ENCODE measurements at regions not wholly inside any gene's neighbourhood (a gene's known extent, or its start where the extent isn't known, plus 50 kb on each side); places are given as distances from the start of the nearest gene placed in this dataset.

DNA sequence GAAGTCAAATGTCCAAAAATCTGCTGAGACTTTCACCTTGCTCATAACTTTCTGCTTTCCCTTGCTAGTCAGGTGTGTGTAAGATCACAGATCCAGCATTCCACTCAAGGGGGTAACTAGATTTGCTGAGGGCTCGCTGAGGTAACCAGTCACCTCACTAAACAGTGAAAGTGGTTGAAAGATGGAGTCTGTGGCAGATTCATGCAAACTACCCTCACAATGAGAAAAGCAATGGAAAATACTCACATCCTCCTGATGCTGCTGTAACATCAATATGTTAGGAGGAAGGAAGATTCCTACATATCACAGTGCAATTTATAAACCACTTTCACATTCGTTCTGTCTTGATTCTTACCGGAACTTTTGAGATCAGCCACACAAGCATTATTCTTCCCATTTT, 174.3 kb upstream of the BCL6 start:
- peak; percentile 27 for DNase-seq (ENCODE audit: low read depth)
- no peak overlapping the region for H3K4me3 ChIP-seq (ENCODE audit: low read depth, low read length)
- no peak for TF ChIP-seq CTCF (IDR thresholded peaks at IDR 0.05; ENCODE audit: insufficient read depth, low read depth, low read length, missing control alignments)

DNA sequence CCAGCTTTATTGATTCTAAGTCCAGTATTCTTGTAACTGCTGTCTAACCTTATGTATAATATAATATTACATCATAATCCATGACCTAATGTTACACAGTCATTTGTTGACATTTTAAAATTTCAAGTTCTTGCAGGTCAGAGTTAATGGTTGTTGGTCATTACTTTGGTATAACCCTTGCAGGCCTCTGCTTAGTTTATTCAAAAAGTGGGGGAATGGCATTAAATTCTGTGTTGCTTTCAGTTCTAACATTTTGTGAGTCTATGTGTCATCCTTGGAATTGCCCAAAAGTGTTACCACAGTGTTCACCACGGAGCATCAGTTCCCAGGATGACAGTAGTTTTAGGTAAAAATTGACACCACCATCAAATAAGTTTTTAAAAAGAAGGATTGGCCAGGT, 174.8 kb upstream of the BCL6 start:
- no peak for DNase-seq (ENCODE audit: low read depth)
- no peak for TF ChIP-seq CTCF (IDR thresholded peaks at IDR 0.05; ENCODE audit: insufficient read depth, low read depth, low read length, missing control alignments)
- no peak overlapping the region for H3K4me3 ChIP-seq (ENCODE audit: low read depth, low read length)

DNA sequence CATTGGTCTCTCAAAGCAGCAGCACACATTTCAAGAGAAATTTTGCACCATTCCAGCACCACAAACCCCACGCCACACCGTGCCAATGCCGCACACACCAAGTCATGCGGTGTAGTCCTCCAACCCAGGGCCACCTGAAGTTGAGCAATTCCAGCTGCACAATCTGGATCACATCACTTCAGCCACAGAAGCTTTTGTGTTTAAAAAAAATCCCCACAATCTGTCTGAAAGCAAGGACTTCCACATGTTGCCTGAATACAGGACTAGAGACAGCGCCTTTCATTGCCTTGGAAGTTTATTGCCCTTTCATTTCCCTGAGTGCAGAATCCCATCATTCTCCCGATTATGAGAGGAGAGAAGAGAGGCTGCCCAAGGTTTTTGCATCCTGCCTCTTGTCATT, 175.6 kb upstream of the BCL6 start:
- no peak for TF ChIP-seq CTCF (IDR thresholded peaks at IDR 0.05; ENCODE audit: insufficient read depth, low read depth, low read length, missing control alignments)
- no peak for DNase-seq (ENCODE audit: low read depth)
- no peak overlapping the region for H3K4me3 ChIP-seq (ENCODE audit: low read depth, low read length)

DNA sequence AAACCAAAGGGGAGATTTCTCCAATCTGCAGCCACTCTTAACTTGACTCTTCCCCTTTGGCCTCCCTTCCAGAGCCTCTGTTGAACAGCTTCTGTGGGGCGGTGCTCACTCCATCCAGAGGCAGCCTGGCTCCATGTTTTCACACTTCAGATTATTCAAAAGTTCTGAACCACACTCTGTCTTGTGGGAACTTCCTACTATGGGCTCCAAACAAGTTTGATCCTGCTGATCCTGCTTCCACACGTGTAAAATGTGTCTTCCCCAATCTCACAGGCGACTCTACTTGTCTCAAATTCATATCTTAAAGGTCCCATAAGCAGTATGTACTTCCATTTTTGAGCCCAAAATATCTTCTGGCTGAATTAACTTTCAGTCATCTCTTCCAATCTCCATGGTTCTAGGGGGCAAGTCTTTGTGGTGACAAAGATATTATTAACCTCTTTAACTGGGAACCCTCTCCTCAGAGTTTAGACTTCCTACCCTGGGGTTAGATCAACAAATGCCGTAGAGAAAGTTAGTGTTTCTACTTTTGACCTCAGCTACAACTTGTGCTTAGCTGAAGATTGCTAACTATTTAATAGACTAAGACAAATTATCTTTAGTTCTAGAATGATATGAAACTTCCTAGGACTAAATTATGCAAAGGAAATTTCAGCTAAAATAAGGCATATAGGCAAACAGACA, 176.3 kb upstream of the BCL6 start:
- no peak for TF ChIP-seq CTCF (IDR thresholded peaks at IDR 0.05; ENCODE audit: insufficient read depth, low read depth, low read length, missing control alignments)
- H3K4me3 ChIP-seq (ENCODE audit: low read depth, low read length): no peak overlapping the region
- no peak for DNase-seq (ENCODE audit: low read depth)

DNA sequence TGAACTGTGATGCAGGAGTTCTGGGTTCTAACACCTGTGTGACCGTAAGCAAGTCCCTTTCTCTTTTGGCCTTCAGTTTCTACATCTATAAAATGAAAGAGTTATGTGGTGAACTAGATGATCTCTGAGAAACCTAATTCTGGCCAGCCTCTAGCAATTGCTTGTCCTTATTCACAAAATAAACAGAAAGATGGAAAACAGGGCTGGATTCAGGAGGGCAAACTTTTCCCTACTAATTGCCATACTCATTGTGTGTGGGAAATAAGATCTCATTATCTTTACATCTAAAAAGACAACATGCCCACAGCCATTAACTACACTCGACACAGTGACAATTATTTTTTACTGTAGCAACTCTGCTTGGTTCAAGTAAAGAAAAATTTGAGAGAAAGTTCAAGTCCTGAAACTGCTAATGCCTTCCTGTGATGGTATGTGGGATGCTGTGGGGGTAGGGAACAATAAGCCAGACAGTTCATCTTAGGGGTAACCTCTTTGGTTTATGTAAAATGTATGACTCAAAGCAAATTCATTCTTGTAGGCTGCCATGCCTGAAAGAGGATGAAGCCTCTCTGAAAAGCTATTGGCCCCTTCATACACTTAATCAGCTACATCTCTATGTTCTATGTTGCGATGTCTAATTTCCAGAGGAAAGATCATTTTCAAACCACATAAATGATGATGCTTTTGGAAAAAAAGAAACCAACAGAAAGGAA, 177.6 kb upstream of the BCL6 start:
- DNase-seq (ENCODE audit: low read depth): no peak
- no peak overlapping the region for H3K4me3 ChIP-seq (ENCODE audit: low read depth, low read length)
- TF ChIP-seq CTCF (IDR thresholded peaks at IDR 0.05; ENCODE audit: insufficient read depth, low read depth, low read length, missing control alignments): no peak

GRCh38 chr3:187924651-187925050, 179.4 kb upstream of the BCL6 start:
- DNase-seq (ENCODE audit: low read depth): no peak
- TF ChIP-seq CTCF (IDR thresholded peaks at IDR 0.05; ENCODE audit: insufficient read depth, low read depth, low read length, missing control alignments): no peak
- H3K4me3 ChIP-seq (ENCODE audit: low read depth, low read length): no peak overlapping the region
